Liver (tissue), 3 donors: ENCODE measurements at regions not wholly inside any gene's neighbourhood (a gene's known extent, or its start where the extent isn't known, plus 50 kb on each side); places are given as distances from the start of the nearest gene placed in this dataset.

ENCODE experiments used
- CTCF ChIP-seq: fragments of 150-350 bp; IDR thresholded peaks from 2 replicates; pipeline ENCODE4 v1.5.1; 2017; ENCODE audit warnings: improper control_type of control experiment, low read depth, low read length; ENCODE audit not compliant: missing input control
- EGR1 ChIP-seq, 2 donors: IDR thresholded peaks; 2 replicates each; pipeline ENCODE4 v1.6.1; 2016 to 2018; ENCODE audit warnings: antibody characterized with exemption in 2 of 2, low read depth in 2 of 2
- GABPA ChIP-seq, 2 donors: IDR thresholded peaks in 1 of 2; conservative IDR thresholded peaks in 1 of 2; 2 replicates each; pipeline ENCODE4 v1.6.1; 2016; ENCODE audit warnings: antibody characterized with exemption in 2 of 2, mild to moderate bottlenecking in 1 of 2, moderate library complexity in 1 of 2
- HNF4A ChIP-seq, 2 donors: conservative IDR thresholded peaks; 2 replicates each; pipeline ENCODE4 v1.6.1; 2016; ENCODE audit warnings: antibody characterized with exemption in 2 of 2, mild to moderate bottlenecking in 2 of 2
- HNF4G ChIP-seq: IDR thresholded peaks from 2 replicates; pipeline ENCODE4 v1.6.1; 2016; ENCODE audit warnings: antibody characterized with exemption
- JUND ChIP-seq, 2 donors: IDR thresholded peaks; 2 replicates each; pipeline ENCODE4 v1.6.1; 2016; ENCODE audit warnings: antibody characterized with exemption in 2 of 2
- MAX ChIP-seq: IDR thresholded peaks from 2 replicates; pipeline ENCODE4 v1.6.1; 2016; ENCODE audit warnings: antibody characterized with exemption
- RXRA ChIP-seq, 2 donors: IDR thresholded peaks; 2 replicates each; pipeline ENCODE4 v1.6.1; 2017 to 2018; ENCODE audit warnings: antibody characterized with exemption in 2 of 2, mild to moderate bottlenecking in 1 of 2
- SP1 ChIP-seq: IDR thresholded peaks from 2 replicates; pipeline ENCODE4 v1.6.1; 2018; ENCODE audit warnings: antibody characterized with exemption, mild to moderate bottlenecking
- TAF1 ChIP-seq: conservative IDR thresholded peaks from 2 replicates; pipeline ENCODE4 v1.6.1; 2016; ENCODE audit warnings: antibody characterized with exemption, mild to moderate bottlenecking
- YY1 ChIP-seq: IDR thresholded peaks from 2 replicates; pipeline ENCODE4 v1.6.1; 2016; ENCODE audit warnings: antibody characterized with exemption, mild to moderate bottlenecking
- ZBTB33 ChIP-seq: IDR thresholded peaks from 2 replicates; pipeline ENCODE4 v1.6.1; 2016; ENCODE audit warnings: antibody characterized with exemption
- TF ChIP-seq, protein P1 (sequence below): IDR thresholded peaks from 2 replicates; pipeline ENCODE4 v1.6.1; 2016; ENCODE audit warnings: antibody characterized with exemption, mild to moderate bottlenecking
- TF ChIP-seq, protein P2 (sequence below): IDR thresholded peaks from 2 replicates; pipeline ENCODE4 v1.6.1; 2016; ENCODE audit warnings: antibody characterized with exemption
- donor health status: healthy.
- donor health status: healthy.

- TF ChIP-seq, protein P1, sequence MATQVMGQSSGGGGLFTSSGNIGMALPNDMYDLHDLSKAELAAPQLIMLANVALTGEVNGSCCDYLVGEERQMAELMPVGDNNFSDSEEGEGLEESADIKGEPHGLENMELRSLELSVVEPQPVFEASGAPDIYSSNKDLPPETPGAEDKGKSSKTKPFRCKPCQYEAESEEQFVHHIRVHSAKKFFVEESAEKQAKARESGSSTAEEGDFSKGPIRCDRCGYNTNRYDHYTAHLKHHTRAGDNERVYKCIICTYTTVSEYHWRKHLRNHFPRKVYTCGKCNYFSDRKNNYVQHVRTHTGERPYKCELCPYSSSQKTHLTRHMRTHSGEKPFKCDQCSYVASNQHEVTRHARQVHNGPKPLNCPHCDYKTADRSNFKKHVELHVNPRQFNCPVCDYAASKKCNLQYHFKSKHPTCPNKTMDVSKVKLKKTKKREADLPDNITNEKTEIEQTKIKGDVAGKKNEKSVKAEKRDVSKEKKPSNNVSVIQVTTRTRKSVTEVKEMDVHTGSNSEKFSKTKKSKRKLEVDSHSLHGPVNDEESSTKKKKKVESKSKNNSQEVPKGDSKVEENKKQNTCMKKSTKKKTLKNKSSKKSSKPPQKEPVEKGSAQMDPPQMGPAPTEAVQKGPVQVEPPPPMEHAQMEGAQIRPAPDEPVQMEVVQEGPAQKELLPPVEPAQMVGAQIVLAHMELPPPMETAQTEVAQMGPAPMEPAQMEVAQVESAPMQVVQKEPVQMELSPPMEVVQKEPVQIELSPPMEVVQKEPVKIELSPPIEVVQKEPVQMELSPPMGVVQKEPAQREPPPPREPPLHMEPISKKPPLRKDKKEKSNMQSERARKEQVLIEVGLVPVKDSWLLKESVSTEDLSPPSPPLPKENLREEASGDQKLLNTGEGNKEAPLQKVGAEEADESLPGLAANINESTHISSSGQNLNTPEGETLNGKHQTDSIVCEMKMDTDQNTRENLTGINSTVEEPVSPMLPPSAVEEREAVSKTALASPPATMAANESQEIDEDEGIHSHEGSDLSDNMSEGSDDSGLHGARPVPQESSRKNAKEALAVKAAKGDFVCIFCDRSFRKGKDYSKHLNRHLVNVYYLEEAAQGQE = no peak
- TF ChIP-seq CTCF (no peak), MAX (no peak), YY1 (no peak), ZBTB33 (no peak), SP1 (no peak), EGR1 (IDR thresholded peaks at IDR 0.05; ENCODE audit: low read depth in 2 of 2) (no peak), HNF4G (no peak), RXRA (IDR thresholded peaks at IDR 0.05) (no peak), TAF1 (no peak), HNF4A (conservative IDR thresholded peaks at IDR 0.05) (no peak), GABPA (IDR thresholded peaks at IDR 0.05 in 1 of 2, conservative IDR thresholded peaks at IDR 0.05 in 1 of 2) (no peak), JUND (IDR thresholded peaks at IDR 0.05) (no peak)
- TF ChIP-seq, protein P2, sequence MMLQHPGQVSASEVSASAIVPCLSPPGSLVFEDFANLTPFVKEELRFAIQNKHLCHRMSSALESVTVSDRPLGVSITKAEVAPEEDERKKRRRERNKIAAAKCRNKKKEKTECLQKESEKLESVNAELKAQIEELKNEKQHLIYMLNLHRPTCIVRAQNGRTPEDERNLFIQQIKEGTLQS = no peak
These were observed 82.2 kb upstream of the APC start for GRCh38 chr5:112655513-112655912.
